Osteocyte (in vitro differentiated cells): ENCODE measurements at regions not wholly inside any gene's neighbourhood (a gene's known extent, or its start where the extent isn't known, plus 50 kb on each side); places are given as distances from the start of the nearest gene placed in this dataset.
"Not testable (repeated sequence)": the region's sequence is repeated elsewhere in the genome, so short reads cannot be mapped to it uniquely, and the experiment has no call there.

ENCODE experiments used
- DNase-seq: peaks from one replicate; pipeline ENCODE4 v3.0.0; 2021; ENCODE audit warnings: mixed read lengths; ENCODE audit not compliant: unreplicated experiment; ENCODE audit errors: extremely low spot score
- H3K27ac Mint-ChIP-seq: one replicate; pipeline ENCODE4 v1.8.0; 2021; ENCODE audit warnings: mild to moderate bottlenecking, mixed read lengths; ENCODE audit not compliant: unreplicated experiment
- H3K27me3 Mint-ChIP-seq: one replicate; pipeline ENCODE4 v1.8.0; 2021; ENCODE audit warnings: mixed read lengths; ENCODE audit not compliant: unreplicated experiment
- H3K36me3 Mint-ChIP-seq: one replicate; pipeline ENCODE4 v1.8.0; 2021; ENCODE audit warnings: mixed read lengths; ENCODE audit not compliant: unreplicated experiment
- H3K4me1 Mint-ChIP-seq: one replicate; pipeline ENCODE4 v1.8.0; 2021; ENCODE audit warnings: mixed read lengths; ENCODE audit not compliant: unreplicated experiment
- H3K4me3 Mint-ChIP-seq: one replicate; pipeline ENCODE4 v1.8.0; 2021; ENCODE audit warnings: mild to moderate bottlenecking, moderate library complexity, mixed read lengths; ENCODE audit not compliant: unreplicated experiment
- H3K9me3 Mint-ChIP-seq: one replicate; pipeline ENCODE4 v1.8.0; 2021; ENCODE audit warnings: mixed read lengths; ENCODE audit not compliant: unreplicated experiment
- TF ChIP-seq, protein P1 (sequence below): fragments of 200-600 bp; sonication (generic); IDR thresholded peaks from 2 replicates; pipeline ENCODE4 v1.5.0; 2021; ENCODE audit warnings: antibody characterized with exemption, mild to moderate bottlenecking, moderate library complexity

DNA sequence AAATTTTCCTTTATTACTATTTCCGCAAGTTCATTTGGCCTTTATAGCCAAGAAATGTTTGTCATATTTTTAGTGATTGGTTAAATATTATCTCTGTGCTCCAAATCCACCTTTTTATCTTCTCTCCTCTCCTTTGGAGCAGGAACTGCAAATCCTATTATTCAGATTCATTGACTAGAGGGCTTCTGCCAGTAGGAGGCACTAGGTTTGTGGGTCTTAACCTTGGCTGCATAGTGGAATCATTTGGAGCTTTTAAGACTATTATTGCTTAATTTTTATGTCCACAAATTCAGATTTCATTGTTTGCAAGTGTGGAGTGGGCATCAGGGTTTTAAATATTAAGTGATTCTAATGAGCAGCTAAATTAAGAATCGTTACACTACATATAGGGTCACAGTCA is 75.3 kb upstream of the SYT10 start:
- H3K4me1 Mint-ChIP-seq = no peaks in the 10 kb centered on the region
- H3K9me3 Mint-ChIP-seq = peaks cover 1% of the 10 kb centered on the region
- TF ChIP-seq, protein P1, sequence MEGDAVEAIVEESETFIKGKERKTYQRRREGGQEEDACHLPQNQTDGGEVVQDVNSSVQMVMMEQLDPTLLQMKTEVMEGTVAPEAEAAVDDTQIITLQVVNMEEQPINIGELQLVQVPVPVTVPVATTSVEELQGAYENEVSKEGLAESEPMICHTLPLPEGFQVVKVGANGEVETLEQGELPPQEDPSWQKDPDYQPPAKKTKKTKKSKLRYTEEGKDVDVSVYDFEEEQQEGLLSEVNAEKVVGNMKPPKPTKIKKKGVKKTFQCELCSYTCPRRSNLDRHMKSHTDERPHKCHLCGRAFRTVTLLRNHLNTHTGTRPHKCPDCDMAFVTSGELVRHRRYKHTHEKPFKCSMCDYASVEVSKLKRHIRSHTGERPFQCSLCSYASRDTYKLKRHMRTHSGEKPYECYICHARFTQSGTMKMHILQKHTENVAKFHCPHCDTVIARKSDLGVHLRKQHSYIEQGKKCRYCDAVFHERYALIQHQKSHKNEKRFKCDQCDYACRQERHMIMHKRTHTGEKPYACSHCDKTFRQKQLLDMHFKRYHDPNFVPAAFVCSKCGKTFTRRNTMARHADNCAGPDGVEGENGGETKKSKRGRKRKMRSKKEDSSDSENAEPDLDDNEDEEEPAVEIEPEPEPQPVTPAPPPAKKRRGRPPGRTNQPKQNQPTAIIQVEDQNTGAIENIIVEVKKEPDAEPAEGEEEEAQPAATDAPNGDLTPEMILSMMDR = no peak
- H3K36me3 Mint-ChIP-seq = no peaks in the 10 kb centered on the region
- no peaks in the 10 kb centered on the region for H3K27me3 Mint-ChIP-seq
- no peak overlapping the region for H3K4me3 Mint-ChIP-seq
- DNase-seq = no peak
- H3K27ac Mint-ChIP-seq = no peak overlapping the region

DNA sequence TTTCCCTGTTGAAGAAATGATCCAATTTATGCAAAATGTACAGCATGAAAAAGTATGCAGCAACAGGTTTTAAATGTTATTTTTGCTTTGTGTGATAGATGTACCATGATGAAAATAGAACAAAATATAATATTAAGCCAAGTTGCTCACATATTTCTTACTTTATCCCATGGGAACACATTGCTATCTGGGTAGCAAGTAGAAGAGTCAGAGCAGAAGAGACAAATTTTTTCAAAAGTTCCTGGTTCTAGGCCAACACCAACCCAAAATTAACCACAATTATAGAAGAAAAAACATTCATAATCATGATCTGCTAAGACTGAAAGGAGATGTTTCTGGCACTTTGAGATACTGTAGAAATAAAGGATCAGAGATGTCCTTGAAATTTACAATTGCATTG is 79.9 kb upstream of the SYT10 start:
- Mint-ChIP-seq H3K27ac (no peak overlapping the region), H3K9me3 (peaks cover 21% of the 10 kb centered on the region), H3K4me3 (no peak overlapping the region), H3K4me1 (no peaks in the 10 kb centered on the region), H3K36me3 (no peaks in the 10 kb centered on the region), H3K27me3 (no peaks in the 10 kb centered on the region)
- no peak for DNase-seq
- TF ChIP-seq, protein P1 = no peak

DNA sequence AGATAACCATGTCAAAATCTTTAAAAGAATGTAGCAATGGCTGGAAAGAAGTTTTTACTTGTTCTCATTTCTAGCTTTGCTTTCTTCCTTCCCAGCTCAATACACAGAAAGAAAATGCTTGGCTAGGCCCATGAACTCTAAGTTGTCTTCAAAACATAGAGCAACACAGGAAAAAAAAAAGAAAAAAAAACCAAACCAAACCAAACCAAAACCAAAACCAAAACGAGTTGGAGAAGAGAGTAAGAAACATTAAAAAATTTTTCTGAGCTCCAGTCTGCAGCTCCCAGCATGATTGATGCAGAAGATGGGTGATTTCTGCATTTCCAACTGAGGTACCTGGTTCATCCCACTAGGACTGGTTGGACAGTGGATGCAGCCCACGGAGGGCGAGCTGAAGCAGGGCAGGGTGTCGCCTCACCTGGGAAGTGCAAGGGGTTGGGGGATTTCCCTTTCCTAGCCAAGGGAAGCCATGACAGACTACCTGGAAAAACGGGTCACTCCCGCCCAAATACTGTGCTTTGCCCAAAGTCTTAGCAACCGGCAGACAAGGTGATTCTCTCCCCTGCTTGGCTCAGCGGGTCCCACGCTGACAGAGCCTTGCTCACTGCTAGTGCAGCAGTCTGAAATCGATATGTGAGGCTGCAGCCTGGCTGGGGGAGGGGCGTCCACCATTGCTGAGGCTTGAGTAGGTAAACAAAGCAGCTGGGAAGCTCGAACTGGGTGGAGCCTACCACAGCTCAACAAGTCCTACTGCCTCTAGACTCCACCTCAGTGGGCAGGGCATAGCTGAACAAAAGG is 81.1 kb upstream of the SYT10 start:
- H3K4me1 Mint-ChIP-seq, H3K4me3 Mint-ChIP-seq, H3K27ac Mint-ChIP-seq, H3K27me3 Mint-ChIP-seq, DNase-seq, H3K36me3 Mint-ChIP-seq: not testable (repeated sequence)
- H3K9me3 Mint-ChIP-seq = peaks cover 21% of the 10 kb centered on the region

GRCh38 chr12:33529031-33529430 is 89.4 kb upstream of the SYT10 start:
- H3K27ac Mint-ChIP-seq = no peak overlapping the region
- no peaks in the 10 kb centered on the region for H3K27me3 Mint-ChIP-seq
- no peak overlapping the region for H3K4me3 Mint-ChIP-seq
- H3K36me3 Mint-ChIP-seq = no peaks in the 10 kb centered on the region
- H3K4me1 Mint-ChIP-seq = no peaks in the 10 kb centered on the region
- DNase-seq = no peak
- TF ChIP-seq, protein P1 = no peak
- H3K9me3 Mint-ChIP-seq = peaks cover 9% of the 10 kb centered on the region

DNA sequence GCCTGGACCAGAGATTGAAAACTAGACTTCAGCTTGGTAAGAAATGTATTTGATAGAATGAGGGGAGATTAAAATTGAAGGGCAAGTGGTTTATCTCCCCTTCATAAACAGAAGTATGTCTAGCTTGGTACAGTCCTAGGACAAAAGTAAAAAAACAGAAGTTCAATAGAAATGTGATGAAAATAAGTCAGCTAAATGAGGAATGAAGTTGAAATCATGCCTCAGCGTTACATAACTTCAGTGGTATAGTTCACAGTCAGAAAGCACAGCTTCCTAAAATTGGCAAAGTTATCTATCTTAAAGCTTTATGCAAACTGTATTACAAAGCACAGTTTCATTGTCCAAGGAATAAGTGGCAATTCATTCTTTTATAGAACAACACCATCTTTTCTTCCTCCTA is 90.2 kb upstream of the SYT10 start:
- Mint-ChIP-seq H3K36me3 (no peaks in the 10 kb centered on the region), H3K4me1 (no peaks in the 10 kb centered on the region), H3K4me3 (no peak overlapping the region), H3K27ac (no peak overlapping the region), H3K9me3 (peaks cover 3% of the 10 kb centered on the region), H3K27me3 (no peaks in the 10 kb centered on the region)
- TF ChIP-seq, protein P1 = no peak
- no peak for DNase-seq
